Hepatocyte (in vitro differentiated cells): ENCODE measurements at regions not wholly inside any gene's neighbourhood (a gene's known extent, or its start where the extent isn't known, plus 50 kb on each side); places are given as distances from the start of the nearest gene placed in this dataset.

ENCODE experiments used
- CTCF ChIP-seq: fragments of 200-600 bp; sonication (generic); IDR thresholded peaks from 2 replicates; pipeline ENCODE4 v1.5.1; 2016; ENCODE audit warnings: antibody characterized with exemption, mild to moderate bottlenecking; ENCODE audit not compliant: poor library complexity
- EZH2 ChIP-seq: fragments of 200-600 bp; sonication (generic); IDR thresholded peaks from 2 replicates; pipeline ENCODE4 v1.6.1; 2016; ENCODE audit warnings: antibody characterized with exemption, mild to moderate bottlenecking, borderline replicate concordance
- EZH2phosphoT487 ChIP-seq: fragments of 200-600 bp; sonication (generic); IDR thresholded peaks from one replicate; pipeline ENCODE4 v1.6.1; 2018; ENCODE audit warnings: antibody characterized with exemption, mild to moderate bottlenecking, low read depth, moderate library complexity; ENCODE audit not compliant: unreplicated experiment, severe bottlenecking

- no peak for TF ChIP-seq EZH2
- TF ChIP-seq CTCF: no peak
- TF ChIP-seq EZH2phosphoT487: no peak
Observed at GRCh38 chr5:72015103-72015548, 92.1 kb upstream of the MAP1B start.
